GM19023 (cell line): ENCODE measurements at regions not wholly inside any gene's neighbourhood (a gene's known extent, or its start where the extent isn't known, plus 50 kb on each side); places are given as distances from the start of the nearest gene placed in this dataset.

Experiments
- ATAC-seq: cut with Tn5 transposase; IDR thresholded peaks from one replicate; pipeline ENCODE4 v1.9.1; 2021; ENCODE audit warnings: mild to moderate bottlenecking, moderate library complexity; ENCODE audit not compliant: unreplicated experiment

- ATAC-seq: no peak
These were observed 464.5 kb upstream of the PRICKLE1 start for GRCh38 chr12:43054085-43054484.

DNA sequence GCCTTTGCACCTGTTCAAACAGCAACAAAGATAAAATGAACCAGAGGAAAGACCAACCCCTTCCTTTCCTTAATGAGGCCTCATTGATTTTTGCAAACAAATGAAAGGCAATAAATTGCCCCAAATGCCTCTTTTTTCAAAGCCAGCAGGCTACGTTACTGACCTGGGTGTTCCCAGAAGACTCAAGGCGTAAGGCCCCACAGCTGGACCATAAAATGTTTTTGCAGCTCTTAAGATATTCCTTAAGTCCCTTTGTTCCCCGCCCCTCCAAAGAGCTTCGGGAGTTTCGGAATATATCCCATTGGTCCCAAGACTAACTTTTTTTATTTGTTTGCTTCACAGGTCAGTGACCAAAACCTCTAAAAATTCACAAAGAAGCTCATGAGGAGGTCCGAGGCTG, 462.9 kb upstream of the PRICKLE1 start:
- no peak for ATAC-seq

- no peak for ATAC-seq
These were observed 454.7 kb upstream of the PRICKLE1 start for GRCh38 chr12:43044241-43044640.

- no peak for ATAC-seq
These were observed 449.4 kb upstream of the PRICKLE1 start for GRCh38 chr12:43038991-43039390.

GRCh38 chr12:43029971-43030370, 440.4 kb upstream of the PRICKLE1 start:
- ATAC-seq: no peak

- no peak for ATAC-seq
These were observed 439.3 kb upstream of the PRICKLE1 start for GRCh38 chr12:43028826-43029225.

- no peak for ATAC-seq
These were observed 433.3 kb upstream of the PRICKLE1 start for GRCh38 chr12:43022838-43023237.

- ATAC-seq: no peak
These were observed 425.7 kb upstream of the PRICKLE1 start for GRCh38 chr12:43015090-43015737.

GRCh38 chr12:43011383-43011926, 421.9 kb upstream of the PRICKLE1 start:
- ATAC-seq: peak; percentile 83

GRCh38 chr12:43009846-43010240, 420.3 kb upstream of the PRICKLE1 start:
- no peak for ATAC-seq

- no peak for ATAC-seq
These were observed 419.7 kb upstream of the PRICKLE1 start for GRCh38 chr12:43008953-43009845.

DNA sequence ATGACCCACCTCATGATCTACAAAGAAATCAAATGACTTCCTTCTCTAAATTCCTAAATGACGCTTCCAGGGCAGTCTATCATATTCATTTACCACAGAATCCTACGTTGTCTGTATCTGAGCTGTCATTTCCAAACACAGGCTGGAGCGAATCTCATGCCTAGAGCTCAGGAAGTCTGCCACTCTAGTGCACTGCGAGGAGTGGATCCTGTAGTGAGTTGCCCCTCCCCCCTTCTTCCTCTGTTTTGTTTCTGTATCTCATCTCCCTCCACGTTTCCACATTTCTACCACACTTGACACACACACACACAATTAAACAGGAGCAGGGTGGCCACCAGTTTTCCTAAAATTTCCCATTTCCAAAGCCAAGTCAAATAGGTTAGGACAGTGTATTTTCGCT, 415.4 kb upstream of the PRICKLE1 start:
- ATAC-seq: no peak

DNA sequence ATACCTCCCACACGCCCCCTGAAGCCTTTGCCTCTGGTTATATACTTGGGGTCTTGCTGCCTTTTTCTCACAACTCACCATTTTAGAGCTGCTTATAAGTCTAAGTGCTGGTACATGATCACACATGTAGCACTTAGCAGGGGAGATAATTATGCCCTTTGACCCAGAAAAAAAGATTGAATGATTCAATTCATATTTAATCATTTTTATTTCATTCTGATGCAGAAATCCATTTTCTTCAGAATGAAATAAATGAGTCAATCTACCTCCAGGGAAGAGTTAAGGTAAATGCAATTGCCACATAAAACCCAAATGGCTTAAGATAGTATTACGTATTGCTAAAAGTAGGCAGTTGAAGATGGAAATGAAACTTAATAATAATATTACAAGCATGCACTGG, 414.6 kb upstream of the PRICKLE1 start:
- ATAC-seq: no peak

GRCh38 chr12:42996869-42997431, 407.4 kb upstream of the PRICKLE1 start:
- ATAC-seq: no peak

DNA sequence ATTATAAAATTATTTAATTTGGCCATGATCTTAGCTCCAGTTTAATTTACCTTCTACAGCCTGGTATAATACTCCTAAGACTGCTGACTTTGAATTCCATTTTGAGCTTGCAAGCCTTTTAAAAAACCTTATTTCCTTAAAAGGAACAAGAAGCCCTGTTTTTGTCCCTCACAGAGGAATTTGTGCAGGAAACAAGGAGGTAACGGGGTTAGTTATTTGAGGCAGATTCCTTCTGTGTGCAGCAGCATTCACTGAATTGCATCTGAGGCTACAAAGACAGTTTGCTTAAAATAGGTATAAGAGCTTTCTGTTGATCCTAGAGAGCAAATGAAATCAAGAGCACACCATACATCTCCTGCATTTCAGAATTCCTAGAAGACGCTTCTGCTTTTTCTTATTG, 403.3 kb upstream of the PRICKLE1 start:
- no peak for ATAC-seq

DNA sequence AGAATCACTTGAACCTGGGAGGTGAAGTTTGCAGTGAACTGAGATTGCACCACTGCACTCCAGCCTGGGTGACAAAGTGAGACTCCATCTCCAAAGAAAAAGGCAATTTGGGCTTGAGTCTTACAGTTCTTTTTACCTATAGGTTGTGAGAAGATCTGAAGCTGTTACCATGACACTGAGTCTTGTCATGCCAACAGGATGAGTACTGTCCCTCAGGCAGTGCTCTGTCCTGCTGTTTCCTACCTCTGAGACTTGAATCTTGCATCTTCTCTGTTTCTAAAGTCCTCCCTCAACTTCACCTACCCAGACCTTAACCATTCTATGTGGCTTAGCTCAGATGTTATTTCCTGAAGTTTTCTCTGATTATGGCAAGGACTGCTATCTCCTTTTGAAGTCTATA, 400.8 kb upstream of the PRICKLE1 start:
- no peak for ATAC-seq

DNA sequence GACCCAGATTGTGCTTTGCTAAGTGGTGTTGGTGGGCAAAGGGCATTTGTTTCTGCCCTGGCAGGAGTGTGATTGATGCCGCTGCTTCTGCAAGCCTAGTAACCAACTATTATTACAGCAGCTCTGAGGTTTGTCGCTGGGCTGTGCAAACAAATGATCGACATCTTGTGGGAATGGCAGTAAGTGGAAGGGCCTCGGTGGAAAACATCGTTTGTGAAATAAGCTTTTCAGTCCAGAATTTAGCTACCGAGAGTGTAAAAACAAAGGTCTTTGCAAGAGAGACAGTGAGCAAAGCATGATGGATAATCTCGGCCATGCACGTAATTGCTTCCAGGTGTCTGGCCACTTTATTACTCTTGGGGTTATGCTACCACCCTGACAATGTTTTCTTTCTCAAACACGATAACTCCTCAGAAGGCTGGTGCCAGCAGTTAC, 397.7 kb upstream of the PRICKLE1 start:
- no peak for ATAC-seq

GRCh38 chr12:42985506-42985905, 396.0 kb upstream of the PRICKLE1 start:
- no peak for ATAC-seq

- no peak for ATAC-seq
These were observed 393.3 kb upstream of the PRICKLE1 start for GRCh38 chr12:42982828-42983227.

DNA sequence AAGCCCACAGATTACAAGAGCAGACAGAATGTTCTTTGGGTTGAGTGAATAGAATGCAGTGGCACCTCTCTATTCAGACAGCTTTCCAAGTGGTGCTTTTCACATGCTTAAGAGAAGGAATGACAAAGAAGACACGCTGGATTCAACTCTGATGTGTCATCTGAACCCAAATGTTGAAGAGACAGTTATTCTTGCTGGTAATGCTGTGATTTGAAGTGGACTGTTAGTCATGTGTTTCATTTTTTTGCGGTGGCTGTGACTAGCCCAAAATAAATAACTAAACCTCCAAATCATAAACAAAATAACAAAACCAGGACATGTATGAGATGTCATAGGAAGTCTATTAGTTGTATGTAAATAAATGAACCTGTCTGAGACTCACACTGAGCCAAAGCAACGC, 391.8 kb upstream of the PRICKLE1 start:
- no peak for ATAC-seq

DNA sequence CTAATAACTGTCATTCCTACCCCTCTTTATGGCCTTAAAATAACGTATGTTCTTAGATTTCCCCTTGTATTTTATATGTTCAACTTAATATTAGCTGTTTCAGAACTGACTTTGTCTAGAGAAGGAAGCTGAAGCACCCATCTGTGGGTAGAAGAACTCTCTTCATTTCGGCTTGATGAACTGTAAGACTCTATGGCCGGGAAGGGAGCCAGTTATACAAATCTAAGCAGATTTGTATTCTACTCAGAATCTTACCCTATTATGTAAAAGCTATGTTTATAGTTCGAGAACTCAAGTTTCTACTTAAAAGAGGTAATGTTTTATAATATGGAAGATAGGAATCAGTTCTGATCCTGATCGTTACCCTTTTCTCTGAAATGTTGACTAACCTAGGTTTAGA, 390.9 kb upstream of the PRICKLE1 start:
- ATAC-seq: no peak

DNA sequence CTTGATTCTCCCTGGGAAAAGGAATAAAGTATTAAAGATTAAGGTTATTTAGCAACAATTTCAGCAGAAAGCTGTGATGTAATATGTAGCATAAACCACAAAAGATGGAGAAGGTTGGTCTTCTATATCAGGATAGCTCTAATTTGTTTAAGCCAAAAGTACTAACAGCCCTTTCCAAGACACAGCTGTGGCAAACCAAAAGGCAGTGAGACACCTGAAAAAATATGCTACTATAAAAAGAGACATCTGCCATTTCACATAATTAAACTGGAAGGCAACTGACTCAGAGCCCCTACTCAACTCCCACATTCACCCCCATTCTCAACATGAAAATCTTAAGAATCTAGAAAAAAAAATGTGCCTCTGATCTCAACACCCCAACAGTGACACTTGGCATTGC, 390.2 kb upstream of the PRICKLE1 start:
- ATAC-seq: no peak
